HG03280 (cell line): ENCODE measurements at regions not wholly inside any gene's neighbourhood (a gene's known extent, or its start where the extent isn't known, plus 50 kb on each side); places are given as distances from the start of the nearest gene placed in this dataset.

ENCODE experiments used
- ATAC-seq: cut with Tn5 transposase; IDR thresholded peaks from one replicate; pipeline ENCODE4 v1.9.1; 2021; ENCODE audit warnings: mild to moderate bottlenecking, moderate library complexity; ENCODE audit not compliant: unreplicated experiment

DNA sequence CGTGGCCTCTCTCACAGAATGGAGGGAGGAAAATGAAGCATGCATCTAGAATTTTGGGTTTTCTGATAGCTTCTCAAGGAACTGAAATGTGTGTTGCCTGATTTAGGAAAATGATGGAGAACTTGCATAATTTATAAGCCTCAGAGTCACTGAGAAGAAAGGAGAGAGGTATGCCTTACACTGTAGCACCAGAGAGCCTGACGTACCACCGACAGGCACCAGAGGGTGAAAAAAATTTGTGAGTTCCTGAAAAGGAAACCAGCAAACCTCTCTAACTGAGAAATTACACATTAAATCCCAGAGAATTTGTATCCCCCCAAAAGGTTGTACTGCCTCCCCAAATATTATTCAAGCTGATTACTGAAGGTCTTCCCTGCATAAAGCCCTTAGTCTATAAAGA, 915.3 kb upstream of the SLITRK6 start:
- no peak for ATAC-seq

DNA sequence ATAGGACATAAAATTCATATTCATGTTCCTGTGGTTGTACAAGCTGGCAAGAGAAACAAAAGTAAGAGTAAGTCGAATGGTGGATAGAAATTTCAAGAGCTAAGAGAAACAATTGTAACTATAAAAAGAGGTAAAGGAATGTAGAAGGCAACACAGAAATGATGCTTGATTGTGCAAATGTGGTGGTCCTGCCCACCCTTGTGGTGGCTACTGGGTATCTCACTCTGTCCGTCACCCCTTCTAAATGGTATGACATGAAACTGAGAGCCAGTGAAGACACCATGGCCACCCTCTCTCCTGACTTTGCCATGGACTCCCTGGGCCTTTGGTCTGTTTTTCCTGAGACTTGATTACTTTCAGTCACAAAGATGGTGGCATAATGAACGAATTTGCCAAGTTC, 925.9 kb upstream of the SLITRK6 start:
- ATAC-seq, result no peak

DNA sequence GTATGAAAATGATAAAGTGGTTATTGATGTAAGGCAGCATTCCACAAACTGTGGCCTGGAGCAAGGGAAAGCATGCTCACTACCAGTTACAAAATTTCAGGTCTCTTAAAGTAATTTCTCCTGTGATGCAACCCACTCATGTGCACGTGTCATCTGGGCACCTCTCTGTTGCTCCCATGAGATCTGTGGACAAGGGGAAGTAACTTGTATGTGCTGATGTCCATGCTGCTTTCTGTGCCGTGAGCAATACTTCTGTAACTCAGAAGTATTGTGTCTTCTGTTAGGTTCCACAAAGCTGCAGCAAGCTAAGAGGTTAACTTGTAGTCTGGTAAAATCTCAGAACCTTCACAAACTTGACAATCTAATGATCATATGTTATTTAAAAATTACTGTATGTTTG, 930.0 kb upstream of the SLITRK6 start:
- ATAC-seq, result no peak

- no peak for ATAC-seq
Measured at GRCh38 chr13:86731987-86732386, 932.8 kb upstream of the SLITRK6 start.

- no peak for ATAC-seq
Measured at GRCh38 chr13:86737334-86737932, 933.7 kb upstream of the SLITRK5 start.

DNA sequence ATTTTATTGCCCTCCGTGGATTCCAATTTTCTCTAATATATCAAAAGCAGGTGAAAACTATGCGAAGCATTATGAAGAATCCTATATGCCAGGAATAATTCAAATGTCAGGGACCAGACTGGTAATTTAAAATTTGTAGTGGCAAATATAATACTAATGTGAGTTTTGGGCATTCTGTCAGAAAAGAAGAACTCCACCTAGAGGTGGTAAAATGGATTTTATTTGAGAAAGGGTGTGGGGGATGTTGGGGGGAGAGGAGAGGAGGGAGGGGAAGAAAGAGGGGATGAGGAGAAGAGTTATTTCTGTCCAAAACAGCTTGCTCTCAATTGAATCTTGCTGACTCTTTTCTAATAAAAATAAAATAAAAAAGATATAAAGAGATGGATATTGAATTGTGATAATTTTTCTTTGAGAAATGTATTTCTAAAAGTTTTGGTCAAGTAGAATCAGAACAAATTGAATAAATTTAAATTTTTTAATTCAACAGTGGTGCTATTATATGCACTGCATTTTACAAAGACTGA, 929.3 kb upstream of the SLITRK5 start:
- no peak for ATAC-seq

DNA sequence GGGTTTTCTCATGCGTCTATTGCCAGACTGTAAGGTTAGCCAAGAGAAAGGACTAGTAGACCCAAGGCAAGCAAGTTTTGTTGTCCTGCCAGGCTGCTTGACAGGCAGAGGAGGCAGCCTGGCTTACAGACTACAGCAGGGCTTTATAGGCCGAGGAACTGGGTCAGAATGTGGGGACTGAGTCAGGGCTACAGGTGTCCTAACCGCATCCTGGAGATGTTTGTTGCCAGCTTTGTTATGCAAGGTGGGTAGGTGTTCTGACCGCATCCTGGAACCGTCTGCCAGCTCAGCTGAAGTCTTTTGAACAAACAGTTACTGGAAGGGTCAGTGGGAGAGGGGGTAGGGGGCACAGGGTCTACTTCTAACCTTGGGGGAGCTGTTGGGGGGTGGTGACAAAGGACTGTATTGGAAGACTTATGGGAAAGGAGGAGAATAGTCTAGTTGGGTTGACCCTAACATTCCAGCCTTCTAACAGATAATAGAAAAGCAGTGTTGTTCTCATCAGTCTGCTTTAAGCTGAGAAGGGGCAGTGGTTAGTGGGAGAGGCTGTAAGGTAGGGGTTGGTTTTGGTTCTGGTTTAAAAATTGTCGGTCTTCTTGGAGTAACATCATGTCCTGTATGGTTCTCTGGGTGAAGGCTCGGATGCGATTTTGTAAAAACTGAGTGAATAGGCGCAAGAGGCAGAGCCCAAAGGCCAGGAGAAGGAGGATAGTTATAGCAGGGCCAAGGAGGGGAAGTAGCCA, 913.8 kb upstream of the SLITRK5 start:
- no peak for ATAC-seq

DNA sequence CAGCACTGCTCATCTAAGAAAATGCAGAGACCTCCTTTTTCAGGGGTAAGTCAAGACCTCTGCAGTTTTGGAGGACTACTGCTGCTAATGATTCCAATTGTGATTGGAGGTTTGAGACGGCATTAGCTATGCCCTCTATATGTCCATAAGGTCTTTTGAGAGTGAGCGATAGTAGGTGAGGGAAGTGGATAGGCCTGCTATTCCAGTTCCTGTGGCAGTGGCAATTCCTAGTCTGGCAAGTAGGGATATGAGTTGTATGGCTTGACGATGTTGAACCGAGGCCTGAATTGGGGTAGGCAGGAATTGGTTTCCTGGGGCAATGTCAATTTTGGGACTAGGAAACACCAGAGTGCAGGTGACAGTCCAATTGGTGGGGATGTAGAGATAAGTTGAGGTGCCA, 913.1 kb upstream of the SLITRK5 start:
- no peak for ATAC-seq

DNA sequence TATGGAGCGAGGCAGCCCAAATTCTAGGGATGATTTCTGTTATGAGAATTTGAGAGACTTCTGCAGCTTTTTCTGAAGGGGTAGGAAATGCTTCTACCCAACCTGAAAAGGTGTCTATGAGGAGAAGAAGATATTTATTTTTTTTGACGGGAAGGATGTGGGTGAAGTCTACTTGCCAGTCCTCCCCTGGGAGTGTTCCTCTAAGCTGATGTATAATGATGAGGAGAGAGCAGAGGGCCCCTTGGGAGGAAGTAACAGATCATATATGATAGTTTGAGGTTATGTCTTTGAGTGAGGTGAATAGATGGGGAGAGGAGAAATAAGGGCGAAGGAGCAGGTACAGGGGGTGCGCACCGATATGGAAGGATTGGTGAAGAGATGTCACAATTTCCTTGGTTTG, 910.6 kb upstream of the SLITRK5 start:
- ATAC-seq, result no peak

- ATAC-seq, result no peak
Measured at GRCh38 chr13:86765462-86765861, 905.7 kb upstream of the SLITRK5 start.

GRCh38 chr13:86788616-86789015, 882.6 kb upstream of the SLITRK5 start:
- ATAC-seq, result no peak

DNA sequence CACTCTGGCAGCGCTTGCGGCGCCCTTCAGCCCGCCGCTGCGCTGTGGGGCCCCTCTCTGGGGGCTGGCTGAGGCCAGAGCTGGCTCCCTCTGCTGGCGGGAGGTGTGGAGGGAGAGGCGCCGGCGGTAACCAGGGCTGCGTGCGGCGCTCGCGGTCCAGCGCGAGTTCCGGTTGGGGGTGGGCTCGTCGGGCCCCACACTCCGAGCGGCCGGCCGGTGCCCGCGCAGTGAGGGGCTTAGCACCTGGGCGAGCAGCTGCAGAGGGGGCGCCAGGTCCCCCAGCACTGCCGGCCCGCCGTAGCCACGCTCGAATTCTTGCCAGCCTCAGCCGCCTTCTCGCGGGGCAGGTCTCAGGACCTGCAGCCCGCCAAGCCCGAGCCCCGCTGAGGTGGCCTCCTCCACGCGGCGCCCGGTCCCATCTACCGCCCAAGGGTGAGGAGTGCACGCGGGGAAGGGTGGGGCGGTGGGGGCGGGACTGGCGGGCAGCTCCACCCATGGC, 879.0 kb upstream of the SLITRK5 start:
- no peak for ATAC-seq

GRCh38 chr13:86795858-86796257, 875.3 kb upstream of the SLITRK5 start:
- no peak for ATAC-seq

DNA sequence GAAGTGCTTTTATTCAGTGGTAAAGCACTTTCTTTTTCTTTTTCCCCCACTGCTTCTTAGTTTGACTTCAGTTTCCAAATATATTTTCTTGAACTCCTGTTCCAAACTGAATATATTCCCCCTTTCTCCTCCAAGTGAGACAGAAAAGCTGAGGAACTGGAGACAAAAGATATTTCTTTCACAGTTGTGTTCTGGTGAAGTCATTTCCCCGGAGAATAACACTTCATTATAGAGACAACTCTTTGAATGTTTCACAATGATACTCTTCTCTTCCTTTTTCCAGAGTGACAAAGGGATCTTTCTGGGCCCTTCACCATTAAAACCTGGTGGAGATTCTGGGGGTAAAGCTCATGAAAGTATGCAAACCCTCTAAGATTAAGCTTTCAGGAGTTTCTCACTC, 860.8 kb upstream of the SLITRK5 start:
- no peak for ATAC-seq

GRCh38 chr13:86813198-86813597, 858.0 kb upstream of the SLITRK5 start:
- no peak for ATAC-seq

DNA sequence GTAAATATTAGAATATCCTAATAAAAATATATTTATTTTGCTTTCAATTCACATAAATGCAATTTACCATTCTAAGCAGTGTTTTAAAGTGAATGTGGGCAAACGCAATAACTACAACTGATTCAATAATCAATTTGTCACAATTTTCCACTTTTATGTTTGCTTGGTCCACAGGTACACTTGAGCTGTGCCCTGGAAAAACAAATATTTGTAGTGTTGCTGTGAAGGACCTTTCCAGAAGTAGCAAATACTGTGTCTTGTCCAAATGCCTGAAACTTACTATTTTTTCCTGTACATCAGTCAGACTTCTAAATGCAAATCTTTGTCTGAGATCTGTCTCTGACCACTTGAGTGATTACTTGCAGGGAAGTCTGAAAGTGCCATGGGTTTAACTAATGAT, 845.8 kb upstream of the SLITRK5 start:
- ATAC-seq, result no peak

GRCh38 chr13:86826232-86826631, 844.9 kb upstream of the SLITRK5 start:
- ATAC-seq, result no peak

GRCh38 chr13:86830046-86830445, 841.1 kb upstream of the SLITRK5 start:
- ATAC-seq, result no peak

- no peak for ATAC-seq
Measured at GRCh38 chr13:86831084-86831483, 840.1 kb upstream of the SLITRK5 start.

DNA sequence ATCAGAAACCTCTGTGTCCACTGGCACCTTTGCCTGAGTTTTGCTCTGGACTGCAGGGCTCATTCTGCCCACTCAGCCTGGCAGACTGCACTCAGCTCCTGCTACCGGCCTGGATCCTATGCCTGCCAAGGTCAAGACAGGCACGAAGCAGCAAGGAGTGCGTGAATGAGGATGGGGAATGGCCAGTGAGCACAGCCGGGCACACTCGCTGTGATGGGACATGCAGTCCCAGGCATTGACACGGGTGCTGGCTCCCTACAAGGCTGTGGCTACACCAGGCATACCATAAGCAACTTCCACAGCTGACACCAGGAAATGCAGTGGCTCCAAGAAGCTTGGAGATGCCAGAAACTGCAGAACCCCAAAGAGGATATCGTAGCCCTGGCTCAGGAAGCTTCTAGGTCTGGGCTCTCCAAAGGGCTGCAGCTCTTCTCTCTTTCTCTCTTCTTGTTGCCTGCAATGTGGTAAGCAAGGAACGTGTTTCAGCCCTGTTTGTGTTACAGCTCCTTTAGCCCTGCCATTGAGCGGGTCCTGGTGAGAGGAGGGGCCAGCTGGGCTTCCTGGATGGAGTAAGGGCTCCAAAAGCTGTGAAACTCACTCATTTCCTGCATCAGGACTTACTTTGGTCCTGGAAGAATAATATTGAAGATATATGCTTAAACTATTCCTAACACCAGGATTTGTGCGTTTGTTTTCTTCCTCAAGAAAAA, 832.6 kb upstream of the SLITRK5 start:
- no peak for ATAC-seq

DNA sequence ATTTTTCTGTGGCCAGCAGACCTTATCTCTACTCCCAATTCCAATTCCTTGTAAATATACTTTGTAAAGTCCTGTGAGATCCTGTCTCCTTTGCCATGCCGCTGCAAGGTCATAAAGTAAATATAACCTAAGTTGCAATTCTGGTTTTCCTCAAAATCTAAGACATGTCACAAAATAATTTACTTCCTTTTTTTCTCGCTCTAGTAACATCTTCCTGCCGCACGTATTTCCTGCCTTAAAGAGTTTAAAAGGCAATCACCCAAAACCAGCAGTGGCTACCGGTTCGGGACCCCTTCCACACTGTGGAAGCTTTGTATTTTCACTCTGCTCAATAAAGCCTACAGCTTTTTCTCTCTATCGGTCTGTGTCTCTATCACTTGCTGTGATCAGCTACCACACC, 832.0 kb upstream of the SLITRK5 start:
- no peak for ATAC-seq
